ENCODE measurements at regions not wholly inside any gene's neighbourhood (a gene's known extent, or its start where the extent isn't known, plus 50 kb on each side); places are given as distances from the start of the nearest gene placed in this dataset.

DNA sequence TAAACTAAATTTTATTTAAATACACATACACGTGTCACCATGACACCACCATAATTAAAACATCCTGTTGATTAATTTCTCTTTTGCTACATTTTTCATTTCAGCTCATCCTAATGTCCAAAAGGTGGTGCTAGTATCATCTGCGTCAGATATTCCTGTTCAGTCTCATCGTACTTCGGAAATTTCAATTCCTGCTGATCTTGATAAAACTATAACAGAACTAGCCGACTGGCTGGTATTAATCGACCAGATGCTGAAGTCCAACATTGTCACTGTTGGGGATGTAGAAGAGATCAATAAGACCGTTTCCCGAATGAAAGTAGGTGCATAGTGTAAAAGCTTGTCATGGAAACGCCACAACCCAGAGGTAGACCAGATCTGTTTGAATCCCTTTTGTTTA lies 263.4 kb downstream of the UTRN start:
- no peak overlapping the region for H3K4me3 Mint-ChIP-seq
- no peak overlapping the region for H2BK12ac ChIP-seq (ENCODE audit: insufficient read length, low read depth, low read length)
- no peak overlapping the region for H2BK5ac ChIP-seq (ENCODE audit: insufficient read length, low read length)
- no peak overlapping the region for H4K8ac ChIP-seq (replicated peaks; ENCODE audit: insufficient read length, low read depth, low read length)
- no peak overlapping the region for H2BK20ac ChIP-seq (ENCODE audit: low read depth, low read length, poor library complexity, severe bottlenecking)
- H2BK15ac ChIP-seq (ENCODE audit: low read depth, low read length) = no peak overlapping the region
- no peaks in the 10 kb centered on the region for H3K27me3 ChIP-seq (ENCODE audit: insufficient read depth, low read length)
- H3K14ac ChIP-seq (ENCODE audit: insufficient read depth, low read length) = no peak overlapping the region
- no peak overlapping the region for H4K91ac ChIP-seq (ENCODE audit: insufficient read length, low read depth, low read length)
- 100% methylated on average over 1 of the region's 9 CpGs for WGBS (ENCODE audit: extremely low coverage, insufficient read length, low lambda C conversion rate)
- H3K4me2 ChIP-seq (ENCODE audit: insufficient read depth, insufficient read length, low read length) = no peak overlapping the region
- no peak overlapping the region for H3K56ac ChIP-seq (ENCODE audit: insufficient read length, low read depth, low read length)
- no peaks in the 10 kb centered on the region for H3K79me2 ChIP-seq (ENCODE audit: insufficient read depth, low read length)
- no peak overlapping the region for H2BK120ac ChIP-seq (ENCODE audit: low read depth, low read length, poor library complexity, severe bottlenecking)
- H3K23ac ChIP-seq (ENCODE audit: insufficient read length, low read depth, low read length) = no peak overlapping the region
- no peak overlapping the region for H2AK5ac ChIP-seq (ENCODE audit: insufficient read length, low read length)
- no peak overlapping the region for H3K27ac ChIP-seq (ENCODE audit: insufficient read length, low read depth, low read length)
- no peak overlapping the region for H3K4ac ChIP-seq (ENCODE audit: low read depth, low read length)
- no peak overlapping the region for H3T11ph ChIP-seq (ENCODE audit: low read length)
- H3K9me3 ChIP-seq (ENCODE audit: control insufficient read depth, low read depth, low read length) = no peaks in the 10 kb centered on the region
- no peak overlapping the region for H2AFZ ChIP-seq (ENCODE audit: low read length)
- peaks cover 0 to 26% (median 16%) of the 10 kb centered on the region in 3 experiments; a peak in 6 of 7 replicates for H3K36me3 Mint-ChIP-seq (ENCODE audit: insufficient read depth in 1 of 3, low read depth in 3 of 3)
- no peak for DNase-seq
- no peak overlapping the region for H3K9ac ChIP-seq (ENCODE audit: extremely low read depth, insufficient read length, low read length)
- H3K27ac Mint-ChIP-seq = no peak overlapping the region
- H4K5ac ChIP-seq (ENCODE audit: insufficient read length, low read depth, low read length) = no peak overlapping the region
- H4K20me1 ChIP-seq (ENCODE audit: control insufficient read depth, insufficient read depth, insufficient read length) = no peaks in the 10 kb centered on the region
- H3K79me1 ChIP-seq (ENCODE audit: insufficient read depth, low read depth, low read length, poor library complexity, severe bottlenecking) = no peaks in the 10 kb centered on the region
- H3K23me2 ChIP-seq (ENCODE audit: insufficient read length, low read depth, low read length, poor library complexity, severe bottlenecking) = no peaks in the 10 kb centered on the region
- H3K18ac ChIP-seq (ENCODE audit: insufficient read length, low read depth, low read length) = no peak overlapping the region
- H3K4me1 ChIP-seq (ENCODE audit: insufficient read depth, low read length) = no peaks in the 10 kb centered on the region
- no peaks in the 10 kb centered on the region for H3K9me3 Mint-ChIP-seq
- TF ChIP-seq, protein P1, sequence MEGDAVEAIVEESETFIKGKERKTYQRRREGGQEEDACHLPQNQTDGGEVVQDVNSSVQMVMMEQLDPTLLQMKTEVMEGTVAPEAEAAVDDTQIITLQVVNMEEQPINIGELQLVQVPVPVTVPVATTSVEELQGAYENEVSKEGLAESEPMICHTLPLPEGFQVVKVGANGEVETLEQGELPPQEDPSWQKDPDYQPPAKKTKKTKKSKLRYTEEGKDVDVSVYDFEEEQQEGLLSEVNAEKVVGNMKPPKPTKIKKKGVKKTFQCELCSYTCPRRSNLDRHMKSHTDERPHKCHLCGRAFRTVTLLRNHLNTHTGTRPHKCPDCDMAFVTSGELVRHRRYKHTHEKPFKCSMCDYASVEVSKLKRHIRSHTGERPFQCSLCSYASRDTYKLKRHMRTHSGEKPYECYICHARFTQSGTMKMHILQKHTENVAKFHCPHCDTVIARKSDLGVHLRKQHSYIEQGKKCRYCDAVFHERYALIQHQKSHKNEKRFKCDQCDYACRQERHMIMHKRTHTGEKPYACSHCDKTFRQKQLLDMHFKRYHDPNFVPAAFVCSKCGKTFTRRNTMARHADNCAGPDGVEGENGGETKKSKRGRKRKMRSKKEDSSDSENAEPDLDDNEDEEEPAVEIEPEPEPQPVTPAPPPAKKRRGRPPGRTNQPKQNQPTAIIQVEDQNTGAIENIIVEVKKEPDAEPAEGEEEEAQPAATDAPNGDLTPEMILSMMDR (conservative IDR thresholded peaks at IDR 0.05) = no peak
- peaks cover 0 to 1% of the 10 kb centered on the region in 2 experiments; a peak in 1 of 4 replicates for H3K4me1 Mint-ChIP-seq
- H3K27me3 Mint-ChIP-seq (ENCODE audit: low read depth) = no peaks in the 10 kb centered on the region

Measured in H9 (cell line).